ENCODE measurements at regions not wholly inside any gene's neighbourhood (a gene's known extent, or its start where the extent isn't known, plus 50 kb on each side); places are given as distances from the start of the nearest gene placed in this dataset.
"Not testable (repeated sequence)": the region's sequence is repeated elsewhere in the genome, so short reads cannot be mapped to it uniquely, and the experiment has no call there.

DNA sequence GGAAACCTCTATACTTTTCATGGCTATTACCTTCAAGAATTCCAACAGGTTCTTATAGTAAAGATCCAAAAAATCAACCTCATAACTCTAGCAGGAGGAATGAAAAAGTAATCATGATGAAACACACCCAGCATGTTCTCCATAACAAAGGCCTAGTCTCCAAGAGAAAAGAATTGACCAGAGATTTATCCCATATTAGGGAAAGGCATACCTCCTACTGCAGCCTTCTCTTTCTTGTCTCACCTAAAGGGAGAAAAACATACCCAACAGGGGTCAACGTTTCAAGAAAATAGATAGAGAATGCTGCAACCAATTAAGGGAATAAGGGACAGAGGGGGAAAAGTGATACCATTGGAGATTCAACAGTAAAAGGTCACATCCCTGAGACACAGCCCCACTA is 262.5 kb downstream of the FRK start:
- no peak for DNase-seq

DNA sequence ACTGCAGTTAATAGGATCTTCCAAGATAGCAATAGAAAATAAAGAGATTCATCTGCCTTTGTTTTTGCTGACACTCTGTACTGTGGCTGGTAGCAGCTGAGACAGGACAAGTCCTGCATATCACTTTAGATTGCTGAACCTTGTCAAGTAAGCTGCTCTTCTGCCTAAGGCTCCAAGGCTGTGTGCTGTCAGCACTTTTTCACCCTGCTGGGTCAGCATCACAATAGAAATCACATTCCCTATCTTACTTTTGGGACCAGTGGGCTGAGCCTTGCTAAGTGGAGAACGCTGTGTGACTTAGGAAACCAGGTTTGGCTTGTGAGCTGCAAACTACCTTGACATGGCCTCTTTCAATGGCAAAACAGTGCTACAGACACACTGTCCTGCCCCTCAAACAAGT is 263.9 kb downstream of the FRK start:
- DNase-seq: no peak

DNA sequence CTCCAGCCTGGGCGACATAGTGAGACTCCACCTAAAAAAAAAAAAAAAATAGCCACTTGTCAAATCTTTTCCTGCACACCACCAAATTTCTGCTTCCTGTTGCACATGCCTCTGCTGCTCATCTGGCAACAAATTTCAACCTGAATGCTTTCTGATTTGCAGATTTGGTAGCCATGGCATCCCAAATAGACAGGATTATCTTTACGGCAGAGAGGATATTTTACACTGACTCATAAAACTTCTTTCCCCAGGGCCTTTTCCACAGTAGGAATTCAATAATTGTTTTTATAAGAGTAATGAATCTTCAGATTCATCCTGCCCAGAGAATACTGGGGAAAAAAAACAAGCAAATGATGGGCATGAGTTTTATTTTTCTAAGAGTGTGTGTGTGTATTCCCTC is 264.6 kb downstream of the FRK start:
- no peak for DNase-seq

DNA sequence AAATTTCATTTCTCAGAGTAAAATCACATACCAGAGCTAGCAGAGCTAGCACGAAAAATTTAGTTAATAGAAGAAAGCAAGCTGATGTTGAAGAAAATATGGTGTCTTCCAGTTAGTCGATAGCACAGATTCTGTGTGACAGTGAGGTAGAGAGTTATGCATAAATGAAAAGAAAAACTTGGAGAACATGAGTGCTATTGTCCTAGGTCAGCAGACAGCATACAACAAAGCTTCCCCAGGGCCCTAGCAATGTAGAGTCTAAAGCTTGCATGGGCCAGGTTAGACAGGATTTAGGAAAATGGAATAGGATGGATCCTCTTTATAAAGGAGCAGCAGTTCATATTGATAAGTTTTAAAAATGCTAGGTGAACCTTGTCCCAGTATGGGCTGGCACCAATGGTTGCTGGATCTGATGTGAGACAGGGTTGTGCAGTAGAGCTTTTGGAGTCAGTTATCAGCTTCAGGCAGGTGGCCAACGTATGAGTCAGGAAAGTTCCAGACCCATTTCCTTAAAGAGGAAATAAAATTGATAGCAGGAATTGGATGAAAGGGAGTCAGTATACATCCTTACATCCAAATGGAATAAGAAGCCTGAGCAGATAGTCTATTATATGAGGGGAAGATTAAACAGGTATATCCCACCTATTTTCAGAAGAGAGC is 277.2 kb downstream of the FRK start:
- DNase-seq: no peak

DNA sequence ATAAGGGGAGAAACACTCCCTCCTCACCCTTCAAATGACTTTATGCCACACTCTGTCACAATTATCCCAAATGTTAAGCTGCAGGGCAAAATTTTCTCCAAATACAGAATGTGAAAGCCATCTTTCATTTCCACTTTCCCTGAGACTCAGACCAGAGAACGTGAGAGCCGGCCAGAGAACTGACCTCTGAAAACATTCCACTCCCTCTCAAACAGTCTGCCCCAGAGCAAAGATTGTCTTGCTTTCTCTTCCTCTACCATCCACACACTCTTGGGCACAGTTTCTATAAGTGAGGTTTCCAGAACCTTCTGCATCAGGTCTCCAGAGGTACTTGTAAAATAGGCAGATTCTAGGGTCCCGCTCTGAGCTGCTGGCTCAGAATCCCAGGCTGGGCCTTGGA is 278.1 kb downstream of the FRK start:
- no peak for DNase-seq

DNA sequence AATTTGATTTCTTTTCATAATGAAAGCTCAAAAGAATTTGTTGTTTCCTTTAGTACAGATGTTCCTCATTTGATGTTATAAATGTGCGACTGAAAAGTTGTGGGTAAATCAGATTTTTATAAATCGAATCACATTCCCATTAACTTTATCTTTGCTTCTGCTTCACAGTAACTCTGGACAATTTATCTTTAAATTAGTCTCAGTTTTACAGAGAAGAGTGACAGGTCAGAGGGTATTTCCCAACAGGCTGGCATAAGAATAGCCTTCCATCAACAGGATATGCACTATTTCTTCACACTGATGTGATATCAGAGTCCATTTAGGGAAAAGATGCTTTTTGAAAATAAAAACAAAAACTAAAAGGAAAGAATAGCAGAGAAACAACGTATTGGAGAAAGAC is 286.9 kb downstream of the FRK start:
- no peak for DNase-seq

DNA sequence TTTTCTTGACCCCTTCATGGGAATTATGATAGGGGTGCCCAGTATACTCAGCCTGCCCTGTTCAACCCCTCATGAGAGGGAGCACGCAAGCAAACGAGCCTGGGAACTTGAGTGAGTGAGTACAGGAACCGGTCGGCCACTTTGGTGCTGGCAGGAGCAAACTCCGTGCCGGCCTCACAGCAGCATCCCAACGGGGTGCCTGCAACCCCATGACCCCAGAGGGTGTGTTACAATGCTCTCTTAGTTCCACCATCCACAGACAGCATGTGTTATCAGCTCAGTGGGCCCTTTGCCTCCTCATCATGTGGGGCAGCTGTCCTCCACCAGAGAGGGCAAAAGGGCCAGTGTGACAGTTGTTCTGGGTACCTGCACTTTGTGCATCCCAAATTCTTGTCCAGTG is 289.8 kb downstream of the FRK start:
- DNase-seq: no peak

DNA sequence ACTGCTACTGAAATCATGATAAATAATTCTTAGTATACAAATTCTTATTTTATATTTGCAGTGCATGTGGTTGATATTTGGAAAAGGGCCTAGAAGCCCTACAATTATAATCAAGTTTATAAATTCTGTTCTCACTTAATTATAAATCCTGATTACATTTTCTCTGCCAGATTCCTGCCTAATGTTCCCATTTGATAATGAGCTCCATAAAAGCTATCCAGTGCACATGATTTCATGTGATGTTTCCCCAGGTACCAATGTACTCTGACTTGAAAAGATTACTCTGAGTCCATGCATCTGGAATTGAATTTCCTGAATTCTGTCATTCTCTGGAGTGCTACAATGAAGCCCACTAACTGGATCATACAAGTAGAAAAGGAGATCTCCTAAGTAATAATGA is 292.2 kb downstream of the FRK start:
- no peak for DNase-seq

DNA sequence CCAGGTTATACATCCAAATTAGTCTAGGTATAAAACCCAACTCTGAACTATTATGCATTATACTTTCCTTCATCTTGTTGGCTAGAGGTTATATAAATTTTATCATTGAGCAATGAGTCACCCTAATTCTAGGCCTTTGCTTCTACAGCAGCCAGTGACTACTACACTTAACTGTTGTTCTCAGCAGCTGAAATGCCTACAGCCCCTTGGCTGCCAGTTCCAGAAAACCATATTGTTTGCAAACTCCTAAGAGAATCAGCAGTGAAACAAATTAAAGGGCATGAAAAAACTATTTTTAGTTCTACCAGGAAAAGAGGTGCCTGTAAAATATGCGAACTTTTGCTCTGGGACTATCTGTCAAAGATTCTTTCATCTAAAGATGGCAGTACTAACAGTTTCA is 292.8 kb downstream of the FRK start:
- DNase-seq: no peak

DNA sequence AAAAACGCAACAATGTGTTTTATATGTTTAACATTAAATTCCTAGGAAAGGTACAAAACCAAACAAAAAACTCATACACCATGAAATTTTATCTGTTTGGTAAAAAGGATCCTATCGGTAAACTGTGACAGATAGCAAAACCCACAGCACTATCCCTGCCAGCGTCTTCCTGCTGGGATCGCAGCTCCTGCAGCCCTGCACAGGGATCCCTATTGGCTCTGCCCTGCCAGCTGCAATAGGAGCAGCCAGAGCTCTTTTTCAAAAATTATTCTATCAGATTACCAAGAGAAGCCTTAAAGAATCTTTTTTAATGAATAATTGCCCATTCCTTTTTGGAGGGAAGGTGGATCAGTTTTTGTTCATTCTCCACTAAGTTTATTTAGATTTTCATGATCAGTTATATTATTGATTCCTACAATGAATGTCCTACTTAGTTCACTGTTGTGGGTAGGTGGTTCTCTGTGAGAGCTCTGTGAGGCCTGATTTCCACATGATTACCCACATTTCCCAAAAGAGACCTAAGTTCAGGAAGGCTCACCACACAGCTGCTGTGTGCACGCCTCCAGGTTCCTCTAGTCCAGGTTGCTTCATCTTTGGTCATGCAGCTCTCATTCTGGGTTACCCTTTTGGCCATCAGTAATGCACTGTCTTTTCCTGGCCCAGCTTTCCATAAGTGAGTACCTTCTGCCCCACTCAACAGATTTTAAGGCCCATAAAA is 293.8 kb downstream of the FRK start:
- DNase-seq: no peak

DNA sequence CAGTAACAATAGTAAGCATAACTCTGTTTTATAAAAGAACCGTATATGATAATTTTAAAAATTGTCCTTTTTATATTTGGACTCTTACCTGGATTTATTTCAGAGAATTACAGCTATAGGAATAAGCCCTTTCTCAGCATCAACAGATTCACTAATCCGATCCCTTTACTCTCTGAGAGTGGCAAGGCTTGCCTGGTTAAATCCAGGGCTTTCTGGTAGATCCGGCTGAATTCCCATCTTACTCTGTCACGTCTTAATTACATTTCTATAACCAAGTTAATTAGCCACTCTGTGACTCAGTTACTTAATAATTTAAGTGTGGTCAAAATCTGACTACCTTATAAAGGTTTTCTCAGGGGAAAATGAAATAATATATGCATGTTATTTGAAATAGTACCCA is 294.7 kb downstream of the FRK start:
- DNase-seq: no peak

DNA sequence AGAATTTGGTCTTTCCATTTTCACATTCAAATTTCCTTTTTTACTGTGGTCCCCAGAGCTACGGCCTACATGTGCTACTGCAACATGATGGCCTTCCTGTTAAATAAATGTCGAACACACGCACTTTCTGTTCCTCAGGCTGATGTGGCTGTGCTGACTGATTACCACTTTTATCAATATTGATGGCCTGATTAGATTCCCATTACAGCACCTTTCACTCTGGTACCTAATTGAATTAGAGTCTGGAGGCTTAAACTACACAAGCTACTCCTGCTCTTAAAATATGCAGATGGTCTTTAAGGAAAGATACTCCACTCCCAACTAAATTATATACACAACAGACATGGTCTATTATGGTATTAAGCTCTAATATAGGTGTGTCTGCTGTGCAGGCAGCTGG is 301.6 kb downstream of the FRK start:
- no peak for DNase-seq

DNA sequence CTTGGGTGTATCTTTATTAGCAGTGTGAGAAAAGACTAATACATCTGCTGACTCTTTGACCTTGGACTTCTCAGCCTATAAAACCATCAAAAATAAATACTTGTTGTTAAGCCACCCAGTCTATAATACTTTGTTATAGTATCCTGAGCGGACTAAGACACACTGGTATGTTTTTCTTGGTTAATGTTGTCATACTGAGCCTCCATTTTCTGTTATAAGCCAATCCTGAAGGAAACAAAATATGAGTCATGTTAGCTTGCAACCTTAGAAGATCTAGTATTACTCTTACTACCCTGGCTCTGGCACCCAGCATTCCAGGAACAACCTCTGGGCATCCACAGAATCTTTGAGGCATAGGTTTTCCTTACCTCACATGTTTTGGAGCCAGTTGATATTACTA is 307.2 kb downstream of the FRK start:
- no peak for DNase-seq

DNA sequence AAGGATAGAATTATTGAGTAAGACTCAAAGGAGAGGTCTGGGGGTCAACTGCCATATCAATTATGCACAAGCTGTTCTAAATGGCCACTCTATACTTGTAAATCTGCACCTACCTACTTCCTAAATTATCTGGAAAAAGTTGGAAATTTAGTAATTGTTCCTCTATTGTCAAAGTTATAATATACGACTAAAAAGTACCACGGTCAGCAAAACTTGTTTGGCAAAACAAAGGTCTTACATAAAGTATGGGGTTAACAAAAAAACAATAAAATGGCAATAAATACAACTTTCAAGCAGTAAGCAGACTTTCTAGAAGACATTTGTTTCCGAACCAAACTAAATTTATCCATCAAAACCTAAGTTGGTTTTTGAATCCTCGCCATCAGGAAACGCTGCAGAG is 309.7 kb downstream of the FRK start:
- no peak for DNase-seq

DNA sequence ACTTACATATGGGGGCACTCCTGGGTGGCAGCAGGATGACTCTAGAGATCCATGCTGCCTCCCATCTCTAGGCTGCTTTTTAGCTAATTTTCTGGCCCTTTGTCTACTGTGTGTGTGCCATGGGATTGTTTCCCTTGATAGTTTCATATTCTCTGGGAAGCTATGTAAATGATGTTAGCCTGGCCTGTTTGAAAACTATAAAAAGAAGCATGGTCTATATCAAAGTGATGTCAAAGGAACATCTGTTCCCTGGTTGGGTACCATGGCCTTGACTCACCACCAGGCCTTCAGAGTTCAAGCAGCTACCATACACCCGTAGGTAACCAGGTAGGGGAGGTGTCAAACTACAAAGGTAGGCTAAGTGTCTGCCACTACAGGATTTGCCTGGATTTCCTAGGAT is 310.4 kb downstream of the FRK start:
- no peak for DNase-seq

DNA sequence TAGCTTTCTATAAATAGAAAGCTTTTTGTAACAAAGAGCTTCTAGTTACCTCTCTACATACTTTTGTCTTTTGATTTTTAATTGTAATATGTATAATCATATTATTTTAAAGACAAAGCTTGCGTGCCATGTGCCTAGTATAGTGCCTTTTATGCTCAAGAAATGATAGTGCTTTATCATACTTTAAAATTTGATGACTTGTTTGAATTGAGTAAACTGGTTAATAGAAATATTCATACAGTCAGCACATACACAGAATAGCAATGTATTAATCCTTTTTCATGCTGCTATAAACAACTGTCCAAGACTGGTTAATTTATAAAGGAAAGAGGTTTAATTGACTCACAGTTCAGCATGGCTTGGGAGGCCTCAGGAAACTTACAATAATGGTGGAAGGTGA is 313.0 kb downstream of the FRK start:
- no peak for DNase-seq

DNA sequence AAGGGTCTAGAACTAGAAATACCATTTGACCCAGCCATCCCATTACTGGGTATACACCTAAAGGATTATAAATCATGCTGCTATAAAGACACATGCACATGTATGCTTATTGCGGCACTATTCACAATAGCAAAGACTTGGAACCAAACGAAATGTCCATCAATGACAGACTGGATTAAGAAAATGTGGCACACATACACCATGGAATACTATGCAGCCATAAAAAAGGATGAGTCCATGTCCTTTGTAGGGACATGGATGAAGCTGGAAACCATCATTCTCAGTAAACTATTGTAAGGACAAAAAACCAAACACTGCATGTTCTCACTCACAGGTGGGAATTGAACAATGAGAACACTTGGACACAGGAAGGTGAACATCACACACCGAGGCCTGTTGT is 314.1 kb downstream of the FRK start:
- not testable (repeated sequence) for DNase-seq

DNA sequence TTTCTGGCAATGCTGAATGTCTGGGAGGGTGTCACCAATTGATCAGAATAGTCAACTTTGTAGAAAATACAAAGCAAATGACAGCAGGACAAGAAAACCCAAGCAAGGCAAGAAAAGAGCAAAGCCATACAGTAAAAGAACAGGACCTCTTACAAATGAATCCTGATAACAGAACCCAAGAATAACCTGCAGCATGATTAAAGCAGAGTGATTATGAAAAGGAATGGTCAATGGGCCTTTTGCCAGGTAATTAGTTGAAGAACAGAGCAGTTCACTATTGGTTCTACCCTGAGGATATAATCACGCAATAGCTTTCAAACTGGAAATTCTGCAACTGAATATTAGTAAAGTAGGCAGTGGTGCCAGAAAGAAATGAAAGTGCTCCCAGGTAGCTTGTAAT is 319.8 kb downstream of the FRK start:
- no peak for DNase-seq

DNA sequence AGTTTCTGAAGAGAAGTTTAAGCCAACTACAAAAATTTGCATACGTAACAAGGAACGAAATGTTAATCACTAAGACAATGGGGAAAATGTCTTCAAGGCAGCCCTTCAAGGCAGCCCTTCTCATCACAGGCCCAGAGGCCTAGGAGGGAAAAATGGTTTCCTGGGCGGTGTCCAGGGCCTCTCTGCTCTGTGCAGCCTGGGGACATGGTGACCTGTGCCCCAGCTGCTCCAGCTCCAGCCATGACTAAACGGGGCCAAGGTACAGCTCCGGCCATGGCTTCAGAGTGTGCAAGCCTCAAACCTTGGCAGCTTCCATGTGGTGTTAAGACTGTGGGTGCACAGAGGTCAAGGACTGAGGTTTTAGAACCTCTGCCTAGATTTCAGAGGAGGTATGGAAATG is 325.1 kb downstream of the FRK start:
- DNase-seq: no peak

DNA sequence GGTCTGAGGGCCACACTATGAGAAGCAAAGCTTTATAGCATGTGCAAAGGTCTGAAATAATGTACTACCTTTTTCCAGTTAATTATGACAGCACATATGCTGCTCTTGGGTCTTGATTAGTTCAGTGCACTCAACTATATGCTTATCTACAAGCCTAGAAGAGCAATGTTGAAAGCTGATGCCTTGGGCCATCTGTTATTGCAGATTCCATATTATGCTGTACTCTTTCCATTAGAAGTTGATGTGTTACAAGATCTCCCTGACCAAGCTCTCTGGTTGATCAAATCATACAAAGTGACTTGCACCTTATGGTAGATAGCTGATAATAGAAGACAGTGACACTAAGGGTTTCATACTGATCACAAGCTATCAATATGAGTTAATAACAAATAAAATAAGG is 327.3 kb downstream of the FRK start:
- DNase-seq: peak; percentile 78

DNA sequence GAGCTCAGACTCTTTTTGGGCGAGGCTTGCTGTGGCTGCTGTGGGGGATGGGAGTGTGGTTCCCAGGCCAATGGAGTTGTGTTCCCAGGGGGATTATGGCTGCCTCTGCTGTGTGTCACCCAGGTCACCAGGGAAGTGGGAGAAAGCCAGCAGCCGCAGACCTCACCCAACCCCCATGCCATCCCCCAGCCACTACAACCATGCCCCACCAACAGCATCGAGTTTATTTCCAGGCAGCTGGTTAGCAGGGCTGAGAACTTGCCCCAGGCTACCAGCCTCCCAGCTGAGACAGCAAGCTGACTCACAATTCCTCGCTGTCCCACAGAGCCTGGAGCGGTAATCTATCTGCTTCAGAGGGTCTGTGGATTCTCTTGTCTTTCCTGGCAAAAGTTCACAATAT is 331.7 kb downstream of the FRK start:
- DNase-seq: no peak

DNA sequence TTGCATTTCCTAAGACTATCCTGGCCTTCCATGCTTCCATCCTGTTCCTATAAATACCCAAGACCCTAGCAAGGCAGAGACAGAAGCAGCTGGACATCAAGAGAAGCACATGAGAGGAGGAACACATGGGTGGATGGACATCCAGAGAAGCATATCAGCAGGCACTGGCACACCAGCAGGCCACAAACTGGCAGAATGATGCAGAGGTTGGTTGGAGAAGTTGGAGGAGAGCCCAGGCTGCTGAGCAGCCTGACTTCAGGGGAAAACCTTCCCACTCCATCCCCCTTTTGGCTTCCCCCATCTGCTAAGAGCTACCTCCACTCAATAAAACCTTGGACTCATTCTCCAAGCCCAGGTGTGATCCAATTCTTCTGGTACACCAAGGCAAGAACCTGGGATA is 332.5 kb downstream of the FRK start:
- DNase-seq: no peak

DNA sequence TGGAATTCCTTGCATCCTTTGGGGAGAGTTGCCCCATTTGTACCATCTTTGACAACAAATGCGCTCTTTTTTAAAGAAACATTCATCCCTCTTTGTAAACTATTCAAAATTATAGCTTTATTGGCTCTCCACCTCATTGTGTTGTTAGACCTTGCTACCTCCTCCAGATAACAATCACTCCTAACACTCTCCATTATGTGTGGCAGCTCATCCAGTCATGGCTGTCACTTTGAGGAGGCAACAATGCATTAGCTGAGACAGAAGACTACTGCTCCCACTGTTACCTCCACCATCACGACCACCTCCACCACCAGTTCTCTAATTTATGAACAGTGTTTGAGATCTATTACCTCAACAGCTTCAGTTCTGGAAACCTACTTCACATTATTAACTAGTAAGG is 339.1 kb downstream of the FRK start:
- DNase-seq: no peak

DNA sequence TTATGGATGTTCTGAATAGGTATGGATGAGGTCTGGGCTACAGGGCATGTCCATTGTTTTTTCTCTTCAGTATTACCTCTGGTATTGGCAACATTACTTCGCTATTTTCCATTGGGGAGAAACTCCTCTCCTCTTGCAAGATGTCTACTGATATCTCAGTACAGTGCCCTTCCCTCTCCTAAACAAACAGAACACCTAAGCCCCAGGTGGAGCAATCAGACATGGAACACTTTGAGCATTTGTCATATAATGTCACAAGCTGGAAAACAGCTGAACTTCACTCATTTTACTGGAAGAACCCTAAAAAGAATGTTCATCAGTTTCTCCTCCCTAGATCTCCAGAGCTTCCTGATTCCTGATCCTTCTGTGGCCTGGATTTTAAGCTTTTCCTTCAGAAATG is 339.8 kb downstream of the FRK start:
- no peak for DNase-seq

DNA sequence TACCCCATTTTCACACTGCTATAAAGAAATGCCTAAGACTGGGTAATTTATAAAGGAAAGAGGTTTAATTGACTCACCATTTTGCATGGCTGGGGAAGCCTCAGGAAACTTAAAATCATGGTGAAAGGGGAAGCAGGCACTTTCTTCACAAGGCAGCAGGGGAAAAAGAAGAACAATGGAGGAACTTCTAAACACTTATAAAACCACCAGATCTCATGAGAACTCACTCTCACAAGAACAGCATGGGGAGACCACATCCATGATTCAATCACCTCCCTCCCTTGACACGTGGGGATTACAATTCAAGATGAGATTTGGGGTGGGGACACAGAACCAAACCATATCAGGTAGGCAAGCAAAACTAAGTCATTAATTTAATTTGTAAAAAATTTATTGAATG is 343.2 kb downstream of the FRK start:
- no peak for DNase-seq
